IPS-18a (cell line): ENCODE measurements at regions not wholly inside any gene's neighbourhood (a gene's known extent, or its start where the extent isn't known, plus 50 kb on each side); places are given as distances from the start of the nearest gene placed in this dataset.
"Not testable (repeated sequence)": the region's sequence is repeated elsewhere in the genome, so short reads cannot be mapped to it uniquely, and the experiment has no call there.

Experiments used
- H3K27ac ChIP-seq: one replicate; pipeline ENCODE4 v1.5.1; 2013; ENCODE audit warnings: low read length
- H3K27me3 ChIP-seq: one replicate; pipeline ENCODE4 v1.6.1; 2013; ENCODE audit warnings: mild to moderate bottlenecking, low read length; ENCODE audit not compliant: control insufficient read depth, insufficient read depth
- H3K36me3 ChIP-seq: one replicate; pipeline ENCODE4 v1.6.1; 2013; ENCODE audit warnings: low read depth, low read length; ENCODE audit not compliant: control insufficient read depth
- H3K4me1 ChIP-seq: one replicate; pipeline ENCODE4 v1.6.1; 2013; ENCODE audit warnings: low read depth, low read length; ENCODE audit not compliant: control insufficient read depth
- H3K4me3 ChIP-seq: one replicate; pipeline ENCODE4 v1.5.1; 2013; ENCODE audit warnings: low read length
- H3K9ac ChIP-seq: one replicate; pipeline ENCODE4 v1.6.1; 2013; ENCODE audit warnings: mild to moderate bottlenecking, low read length, moderate library complexity
- H3K9me3 ChIP-seq: one replicate; pipeline ENCODE4 v1.6.1; 2013; ENCODE audit warnings: low read depth, low read length; ENCODE audit not compliant: control insufficient read depth

DNA sequence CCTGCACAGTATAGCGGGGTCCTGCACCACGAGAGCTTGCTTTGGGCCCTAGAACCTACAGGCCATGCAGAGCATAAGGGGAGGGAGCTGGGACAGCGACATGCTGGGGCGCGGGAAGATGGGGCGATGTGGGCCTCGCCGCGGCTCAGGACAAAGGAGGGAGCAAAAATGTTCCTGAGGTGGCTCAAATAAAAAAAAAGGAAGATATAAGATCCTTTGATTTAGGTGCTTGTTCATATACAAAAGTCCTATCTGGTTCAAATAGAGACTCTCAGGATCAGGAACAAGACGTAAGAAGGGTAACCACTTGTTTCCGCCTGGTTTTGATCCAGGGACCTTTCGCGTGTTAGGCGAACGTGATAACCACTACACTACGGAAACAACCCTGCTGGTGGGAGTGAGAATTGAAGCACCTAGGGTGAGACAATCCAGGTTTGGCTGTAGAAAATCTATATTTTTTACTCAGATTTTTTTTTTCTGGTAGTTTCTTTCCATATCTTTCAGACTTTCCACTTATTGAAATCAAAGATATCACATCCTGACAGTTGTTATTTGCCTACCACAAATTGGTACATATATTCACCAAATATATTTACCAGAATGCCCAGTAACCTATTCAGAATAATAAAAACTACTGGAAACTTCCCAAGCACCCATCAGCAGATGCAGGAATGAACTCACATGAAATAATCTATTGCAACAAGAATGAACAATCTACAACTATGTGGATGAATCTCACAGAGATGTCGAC, 177.9 kb upstream of the ZNF184 start:
- H3K27ac ChIP-seq: no peak overlapping the region

GRCh38 chr6:27644528-27644927, 171.6 kb upstream of the ZNF184 start:
- no peak overlapping the region for H3K9ac ChIP-seq
- no peak overlapping the region for H3K4me3 ChIP-seq
- H3K36me3 ChIP-seq: no peaks in the 10 kb centered on the region
- H3K27me3 ChIP-seq: no peaks in the 10 kb centered on the region
- H3K27ac ChIP-seq: no peak overlapping the region
- no peaks in the 10 kb centered on the region for H3K9me3 ChIP-seq
- H3K4me1 ChIP-seq: no peaks in the 10 kb centered on the region

More for the DNA sequence above, 177.9 kb upstream of the ZNF184 start:
- Histone ChIP-seq H3K4me3 (peak overlapping the region; percentile 87), H3K9me3 (no peaks in the 10 kb centered on the region), H3K36me3 (no peaks in the 10 kb centered on the region), H3K4me1 (no peaks in the 10 kb centered on the region), H3K9ac (peak overlapping the region; percentile 52), H3K27me3 (no peaks in the 10 kb centered on the region)

DNA sequence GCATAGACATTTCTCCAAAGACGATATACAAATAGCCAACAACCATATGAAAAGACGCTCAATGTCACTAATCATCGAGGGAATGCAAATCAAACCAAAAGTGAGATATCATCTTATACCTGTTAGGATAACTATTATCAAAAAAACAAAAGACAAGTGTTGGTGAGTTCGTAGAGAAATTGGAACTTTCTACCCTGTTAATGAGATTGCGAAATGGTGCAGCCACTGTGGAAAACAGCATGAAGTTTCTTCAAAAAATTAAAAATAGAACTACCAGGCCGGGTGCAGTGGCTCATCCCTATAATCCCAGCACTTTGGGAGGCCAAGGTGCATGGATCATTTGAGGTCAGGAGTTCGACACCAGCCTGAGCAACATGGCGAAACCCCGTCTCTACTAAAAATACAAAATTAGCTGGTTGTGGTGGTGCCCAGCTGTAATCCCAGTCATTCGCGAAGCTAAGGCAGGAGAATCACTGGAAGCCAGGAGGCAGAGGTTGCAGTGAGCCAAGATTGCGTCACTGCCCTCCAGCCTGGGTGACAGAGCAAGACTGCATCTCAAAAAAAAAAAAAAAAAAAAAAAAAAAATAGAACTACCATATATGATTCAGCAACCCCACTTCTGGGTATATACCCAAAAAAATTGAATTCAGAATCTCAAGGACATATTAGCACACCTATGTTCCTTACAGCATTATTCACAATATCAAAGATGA, 170.0 kb upstream of the ZNF184 start:
- H3K9ac ChIP-seq: no peak overlapping the region
- no peaks in the 10 kb centered on the region for H3K9me3 ChIP-seq
- no peak overlapping the region for H3K27ac ChIP-seq
- H3K4me1 ChIP-seq: no peaks in the 10 kb centered on the region
- H3K27me3 ChIP-seq: no peaks in the 10 kb centered on the region
- no peak overlapping the region for H3K4me3 ChIP-seq
- no peaks in the 10 kb centered on the region for H3K36me3 ChIP-seq

- H3K27ac ChIP-seq, H3K36me3 ChIP-seq, H3K9me3 ChIP-seq, H3K4me3 ChIP-seq, H3K9ac ChIP-seq, H3K4me1 ChIP-seq, H3K27me3 ChIP-seq: not testable (repeated sequence)
These were observed 163.0 kb upstream of the ZNF184 start for GRCh38 chr6:27635886-27636285.

- not testable (repeated sequence) for H3K27ac ChIP-seq, H3K9ac ChIP-seq, H3K4me1 ChIP-seq, H3K4me3 ChIP-seq, H3K9me3 ChIP-seq, H3K36me3 ChIP-seq
- peaks cover 13% of the 10 kb centered on the region for H3K27me3 ChIP-seq
These were observed 160.3 kb upstream of the ZNF184 start for GRCh38 chr6:27633221-27633688.

DNA sequence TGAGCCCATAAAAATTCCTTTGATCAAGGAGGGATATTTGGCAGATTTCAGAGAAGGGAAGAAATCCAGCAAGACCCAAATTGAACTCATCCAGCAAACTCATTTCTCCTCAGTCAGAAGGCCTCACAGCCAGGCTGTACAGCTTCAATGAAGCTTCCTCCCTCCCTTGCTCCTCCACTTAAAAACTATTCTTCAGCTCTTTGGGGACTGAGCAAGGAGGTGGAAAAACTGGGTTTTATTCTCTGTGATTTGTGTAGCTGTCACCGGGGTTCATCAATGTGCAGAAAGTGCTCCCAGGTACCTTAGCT, 158.7 kb upstream of the ZNF184 start:
- Histone ChIP-seq H3K4me1 (peaks cover 7% of the 10 kb centered on the region), H3K36me3 (no peaks in the 10 kb centered on the region), H3K9me3 (no peaks in the 10 kb centered on the region), H3K4me3 (peak overlapping the region; percentile 100), H3K27ac (no peak overlapping the region), H3K27me3 (peaks cover 13% of the 10 kb centered on the region), H3K9ac (no peak overlapping the region)

- peaks cover 7% of the 10 kb centered on the region for H3K4me1 ChIP-seq
- no peaks in the 10 kb centered on the region for H3K9me3 ChIP-seq
- H3K36me3 ChIP-seq: no peaks in the 10 kb centered on the region
- H3K27me3 ChIP-seq: peaks cover 13% of the 10 kb centered on the region
- peak overlapping the region; percentile 75 for H3K9ac ChIP-seq
- peak overlapping the region; percentile 100 for H3K4me3 ChIP-seq
- H3K27ac ChIP-seq: peak overlapping the region; percentile 64
These were observed 158.1 kb upstream of the ZNF184 start for GRCh38 chr6:27630727-27631608.

DNA sequence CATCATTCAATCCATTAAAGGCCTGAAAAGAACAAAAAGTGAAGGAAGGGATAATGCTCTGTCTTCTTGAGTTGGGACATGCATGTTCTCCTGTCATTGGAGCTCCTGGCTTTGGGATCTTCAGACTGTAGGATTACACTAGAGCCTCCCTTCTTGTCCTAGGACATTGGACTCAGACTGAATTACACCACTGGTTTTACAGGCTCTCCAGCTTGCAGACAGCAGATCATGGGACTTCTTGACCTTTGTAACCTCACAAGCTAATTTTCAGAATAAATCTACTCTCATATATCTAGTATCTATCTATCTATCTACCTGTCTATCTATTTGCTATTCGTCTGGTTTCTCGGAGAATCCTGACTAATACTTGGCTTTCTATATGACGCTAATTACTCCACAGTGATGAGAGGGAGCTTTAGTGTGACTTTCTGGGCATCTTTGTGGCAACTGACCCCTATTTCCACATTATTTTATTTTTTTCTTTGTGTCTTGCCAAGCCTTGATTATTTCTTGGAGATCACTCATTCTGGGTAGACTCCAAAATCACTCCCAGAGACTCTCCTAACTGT, 151.9 kb upstream of the ZNF184 start:
- no peaks in the 10 kb centered on the region for H3K9me3 ChIP-seq

GRCh38 chr6:27623103-27623502, 150.2 kb upstream of the ZNF184 start:
- no peak overlapping the region for H3K4me3 ChIP-seq
- no peak overlapping the region for H3K9ac ChIP-seq
- no peaks in the 10 kb centered on the region for H3K27me3 ChIP-seq
- no peaks in the 10 kb centered on the region for H3K4me1 ChIP-seq
- no peaks in the 10 kb centered on the region for H3K36me3 ChIP-seq
- H3K9me3 ChIP-seq: no peaks in the 10 kb centered on the region
- no peak overlapping the region for H3K27ac ChIP-seq

More for the DNA sequence above, 151.9 kb upstream of the ZNF184 start:
- Histone ChIP-seq H3K27ac (no peak overlapping the region), H3K4me1 (no peaks in the 10 kb centered on the region), H3K36me3 (no peaks in the 10 kb centered on the region), H3K4me3 (no peak overlapping the region), H3K9ac (no peak overlapping the region), H3K27me3 (peaks cover 6% of the 10 kb centered on the region)

GRCh38 chr6:27619436-27619835, 146.5 kb upstream of the ZNF184 start:
- Histone ChIP-seq H3K4me3 (no peak overlapping the region), H3K36me3 (no peaks in the 10 kb centered on the region), H3K27me3 (peaks cover 9% of the 10 kb centered on the region), H3K4me1 (peaks cover 3% of the 10 kb centered on the region), H3K9ac (no peak overlapping the region), H3K9me3 (no peaks in the 10 kb centered on the region), H3K27ac (no peak overlapping the region)
